Activated effector memory CD4-positive, alpha-beta T cell treated with Interleukin-2 at 50 U/mL for 16 hours (primary cell): ENCODE measurements at regions not wholly inside any gene's neighbourhood (a gene's known extent, or its start where the extent isn't known, plus 50 kb on each side); places are given as distances from the start of the nearest gene placed in this dataset.
"Not testable (repeated sequence)": the region's sequence is repeated elsewhere in the genome, so short reads cannot be mapped to it uniquely, and the experiment has no call there.

Experiments
- DNase-seq: peaks from one replicate; pipeline ENCODE4 v3.0.0-alpha.2; 2020

DNA sequence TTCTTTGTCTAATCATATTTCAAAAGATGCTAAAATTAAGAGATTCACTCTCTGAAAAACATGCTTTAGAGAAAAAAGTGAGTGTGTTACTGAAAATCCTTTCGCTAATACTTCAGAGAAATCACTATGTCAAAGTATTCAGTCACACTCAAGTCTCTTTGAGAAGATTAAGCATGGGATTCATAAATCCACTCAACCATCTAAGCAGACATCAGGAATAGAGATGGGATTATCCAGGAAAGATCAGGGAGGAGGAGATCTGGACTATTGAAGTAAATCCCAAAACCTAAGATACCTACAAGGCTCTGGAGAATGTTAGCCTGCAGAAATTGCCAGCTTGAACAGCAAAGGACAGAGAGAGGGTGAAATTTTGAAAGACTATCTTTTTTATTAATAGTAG is 317.2 kb upstream of the ACO1 start:
- no peak for DNase-seq

DNA sequence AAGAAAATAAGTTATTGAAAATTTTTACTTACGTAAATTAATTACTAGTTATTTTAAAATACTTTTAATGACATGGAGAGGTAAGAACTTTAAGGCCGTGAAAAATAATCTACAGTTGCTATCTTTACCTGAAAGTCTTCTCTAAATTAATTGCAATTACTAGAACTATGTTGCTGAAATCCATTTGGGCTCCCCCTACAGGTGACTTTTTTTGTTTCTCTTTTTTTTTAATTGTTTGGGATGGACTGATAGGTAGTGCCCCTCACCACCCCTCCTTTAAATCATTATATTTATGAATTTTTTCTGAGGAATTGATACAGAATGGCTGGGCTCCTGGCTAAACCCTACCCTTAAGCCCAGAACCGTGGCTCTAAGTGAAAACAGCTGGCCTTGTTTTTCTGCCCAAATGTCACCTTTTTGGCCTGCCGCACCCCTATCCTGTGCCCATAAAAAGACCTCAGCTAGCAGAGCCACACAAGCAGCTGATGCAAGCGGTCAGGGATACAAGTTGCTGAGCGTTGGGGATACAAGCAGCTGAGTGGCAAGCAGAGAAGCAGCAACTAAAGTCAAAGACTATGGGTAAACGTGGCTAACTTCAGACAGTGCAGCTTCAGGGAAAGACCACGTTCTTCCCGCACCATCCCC is 315.2 kb upstream of the ACO1 start:
- no peak for DNase-seq

DNA sequence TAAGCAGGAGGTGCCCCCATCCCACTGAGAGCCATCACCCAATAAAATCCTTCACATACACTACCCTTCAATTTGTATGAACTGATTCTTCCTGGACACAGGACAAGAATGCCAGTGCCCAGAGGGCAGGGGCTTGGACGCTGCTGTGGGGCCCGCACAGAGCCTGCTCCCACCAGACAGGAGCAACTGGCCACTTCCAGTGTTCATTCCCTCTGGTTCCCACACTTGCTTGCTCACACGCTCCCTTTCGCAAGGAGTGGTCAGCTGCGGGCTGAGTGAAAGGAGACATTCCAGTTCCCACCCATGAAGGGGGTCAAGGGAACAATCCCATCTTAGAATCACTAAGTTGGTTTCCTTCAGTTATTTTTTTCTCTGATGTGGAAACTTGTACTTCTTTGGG is 314.5 kb upstream of the ACO1 start:
- DNase-seq, result no peak

DNA sequence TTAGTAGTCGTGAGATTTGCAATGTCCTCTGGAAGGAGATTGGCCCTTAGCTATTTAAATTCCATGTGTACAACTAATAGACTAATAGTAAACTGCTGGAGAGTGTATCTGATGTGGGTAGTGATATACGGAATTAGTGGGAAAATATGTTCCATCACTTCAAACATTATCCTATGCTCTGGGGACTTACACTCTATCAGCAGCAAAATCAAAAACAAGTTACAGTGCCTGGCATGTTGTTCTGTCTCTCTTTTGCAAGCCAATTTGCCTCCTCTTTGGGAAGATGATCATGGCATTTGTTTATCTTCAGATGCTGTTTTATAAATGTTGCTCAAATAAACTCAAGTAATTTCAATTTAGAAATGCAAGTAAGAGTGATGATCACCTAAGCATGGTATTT is 311.9 kb upstream of the ACO1 start:
- DNase-seq, result no peak

DNA sequence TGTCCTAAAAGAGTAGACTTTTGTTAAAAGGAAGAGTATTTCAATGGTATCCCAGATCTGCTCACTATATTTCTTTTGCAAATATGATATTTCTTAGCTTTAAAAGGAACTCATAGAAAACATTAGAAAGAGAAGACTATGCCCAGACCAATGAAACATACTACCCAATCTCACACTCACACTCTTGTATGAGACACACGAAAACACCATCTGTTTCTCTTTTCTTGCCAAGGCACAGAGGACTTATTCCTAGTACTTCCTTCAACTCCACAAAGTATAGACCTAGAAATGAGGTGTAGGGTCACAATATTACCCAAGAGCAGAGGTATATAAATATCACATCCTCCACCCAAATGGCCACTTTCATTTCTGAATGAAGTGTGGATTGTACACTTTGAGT is 292.4 kb upstream of the ACO1 start:
- no peak for DNase-seq

DNA sequence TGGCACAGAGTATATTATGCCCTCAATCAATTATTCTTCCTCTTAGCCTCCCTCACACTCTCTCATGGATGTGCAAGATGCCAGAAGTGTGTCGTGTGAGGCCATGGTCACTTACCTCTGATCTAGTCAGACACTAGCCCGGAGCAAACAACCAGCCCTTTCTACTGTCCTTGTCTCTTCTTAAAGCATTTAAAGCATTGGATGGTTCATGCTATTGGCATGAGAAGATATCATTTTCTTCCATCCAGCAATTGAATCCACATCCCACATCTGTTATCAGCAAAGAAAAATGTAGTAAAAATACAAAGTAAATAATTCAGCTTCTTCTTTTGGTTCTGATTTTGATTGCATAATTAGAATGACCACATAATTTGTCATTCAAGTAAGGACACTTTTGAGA is 267.2 kb upstream of the ACO1 start:
- DNase-seq, result no peak

DNA sequence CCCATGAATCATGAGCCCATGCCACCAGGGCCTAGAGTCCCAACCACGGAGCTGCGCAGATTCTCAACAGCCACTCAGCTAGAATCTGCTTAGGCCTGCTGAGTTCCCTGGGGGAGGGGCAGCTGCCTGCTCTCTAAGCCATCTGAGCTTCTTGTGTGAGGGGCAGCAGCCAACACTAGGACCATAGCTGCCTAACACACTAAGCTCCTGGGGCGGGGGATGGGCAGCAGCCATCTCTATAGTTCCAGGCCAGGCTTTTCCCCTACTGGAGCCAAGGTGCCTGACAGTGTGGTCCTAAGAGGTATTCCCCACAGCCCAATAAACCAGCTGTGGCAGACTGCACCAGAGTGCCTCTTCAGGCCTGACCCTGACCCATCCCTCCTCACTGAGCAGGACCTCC is 255.9 kb upstream of the ACO1 start:
- no peak for DNase-seq

DNA sequence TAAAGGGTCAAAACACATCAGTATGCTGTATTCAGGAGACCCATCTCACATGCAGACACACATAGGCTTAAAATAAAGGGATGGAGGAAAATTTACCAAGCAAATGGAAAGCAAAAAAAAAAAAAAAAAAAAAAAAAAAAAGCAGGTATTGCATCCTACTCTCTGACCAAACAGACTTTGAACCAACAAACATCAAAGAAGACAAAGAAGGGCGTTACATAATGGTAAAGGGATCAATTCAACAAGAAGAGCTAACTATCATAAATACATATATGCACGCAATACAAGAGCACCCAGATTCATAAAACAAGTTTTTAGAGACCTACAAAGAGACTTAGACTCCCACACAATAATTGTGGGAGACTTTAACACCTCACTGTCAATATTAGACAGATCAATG is 253.7 kb upstream of the ACO1 start:
- not testable (repeated sequence) for DNase-seq

DNA sequence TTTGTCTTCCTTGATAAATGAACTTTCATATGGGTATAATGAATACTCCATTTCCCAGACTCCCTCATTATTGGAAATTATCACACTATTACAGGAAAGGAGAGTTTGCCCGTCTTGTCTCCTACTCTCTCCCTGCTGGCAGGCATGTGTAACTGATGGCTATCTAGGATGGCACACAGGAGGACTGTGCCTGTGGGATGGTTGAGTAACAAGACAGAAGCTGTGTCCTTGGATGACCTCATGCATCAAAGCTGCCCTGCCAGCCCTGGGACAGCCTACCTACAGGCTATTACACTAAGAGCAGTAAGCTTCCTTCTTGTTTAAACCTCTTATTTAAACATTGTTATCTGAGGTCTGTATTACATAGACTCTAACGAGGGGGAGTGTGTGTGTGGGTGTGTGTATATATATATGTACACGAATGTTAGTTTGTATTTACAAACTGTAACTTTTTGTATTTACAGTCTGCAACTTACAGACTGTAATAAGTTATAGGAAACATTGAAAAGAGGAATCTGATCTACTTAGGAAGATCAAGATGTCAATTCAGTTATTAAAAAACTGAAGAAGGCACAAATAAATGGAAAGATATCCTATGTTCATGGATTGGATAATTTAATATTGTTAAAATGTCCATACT is 247.6 kb upstream of the ACO1 start:
- DNase-seq, result no peak

DNA sequence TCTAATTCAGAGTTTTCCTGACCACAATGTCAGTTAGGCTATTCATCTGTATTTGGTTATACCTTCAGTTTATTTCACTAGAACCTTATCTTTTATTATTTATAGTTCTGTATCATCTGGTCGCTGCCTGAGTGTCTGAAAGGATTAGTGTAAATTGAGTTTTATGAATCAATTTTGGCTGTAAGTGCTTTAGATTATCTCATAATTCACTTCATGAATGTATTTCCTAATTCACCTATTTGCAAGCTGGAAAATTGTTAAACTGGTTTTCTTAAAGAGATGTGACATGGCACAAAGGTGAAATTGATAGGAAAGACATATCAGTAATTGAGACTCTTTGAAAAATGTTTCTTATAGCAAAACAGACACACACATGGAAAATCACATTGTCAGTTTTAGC is 242.4 kb upstream of the ACO1 start:
- no peak for DNase-seq

DNA sequence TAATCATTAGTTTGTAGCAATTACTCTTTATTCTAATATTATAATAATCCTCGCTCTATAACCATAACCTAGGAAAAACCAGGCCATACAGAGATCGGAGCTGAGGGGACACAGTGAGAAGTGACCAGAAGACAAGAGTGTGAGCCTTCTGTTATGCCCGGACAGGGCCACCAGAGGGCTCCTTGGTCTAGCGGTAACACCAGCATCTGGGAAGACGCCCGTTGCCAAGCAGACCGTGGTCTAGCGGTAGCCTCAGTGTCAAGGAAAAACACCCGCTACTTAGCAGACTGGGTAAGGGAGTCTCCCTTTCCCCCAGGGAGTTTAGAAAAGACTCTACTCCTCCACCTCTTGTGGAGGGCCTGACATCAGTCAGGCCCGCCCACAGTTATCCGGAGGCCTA is 235.9 kb upstream of the ACO1 start:
- not testable (repeated sequence) for DNase-seq

DNA sequence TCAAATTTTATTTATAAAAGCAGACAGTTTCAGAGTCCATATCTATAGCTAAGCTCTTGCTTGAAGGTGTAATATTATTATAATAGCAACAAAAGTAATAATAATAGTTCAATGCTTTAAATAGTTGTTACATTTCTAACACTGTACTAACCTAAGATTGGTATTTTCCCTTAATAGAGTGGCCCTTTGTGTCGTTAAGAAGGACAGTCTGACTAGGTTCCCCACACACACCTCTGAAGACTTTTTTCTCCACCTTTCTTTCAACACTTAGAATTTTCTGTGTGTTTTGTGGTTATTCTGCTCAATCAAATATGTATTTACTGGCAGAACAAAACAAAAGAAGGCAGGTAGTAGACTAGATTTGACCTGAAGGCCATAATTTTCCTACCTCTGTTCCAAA is 223.2 kb upstream of the ACO1 start:
- DNase-seq, result no peak

DNA sequence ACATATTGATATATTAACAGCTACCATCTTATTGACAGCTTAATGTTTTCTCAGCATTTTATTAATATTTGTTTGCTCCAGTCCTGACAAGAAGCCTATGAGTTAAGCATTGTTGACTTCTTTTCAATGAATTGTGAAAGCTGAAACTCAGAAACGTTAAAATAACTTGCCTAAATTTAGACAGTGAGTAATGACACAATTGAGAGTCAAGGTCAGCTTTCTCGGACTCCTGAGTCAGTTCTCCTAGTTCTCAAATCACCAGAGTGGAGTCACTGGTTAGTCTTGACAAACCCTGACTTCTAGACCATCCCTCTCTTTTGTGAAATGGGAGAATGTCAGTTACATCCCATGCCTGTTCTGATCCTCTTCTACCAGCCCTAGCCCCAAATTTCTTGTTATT is 222.7 kb upstream of the ACO1 start:
- no peak for DNase-seq

DNA sequence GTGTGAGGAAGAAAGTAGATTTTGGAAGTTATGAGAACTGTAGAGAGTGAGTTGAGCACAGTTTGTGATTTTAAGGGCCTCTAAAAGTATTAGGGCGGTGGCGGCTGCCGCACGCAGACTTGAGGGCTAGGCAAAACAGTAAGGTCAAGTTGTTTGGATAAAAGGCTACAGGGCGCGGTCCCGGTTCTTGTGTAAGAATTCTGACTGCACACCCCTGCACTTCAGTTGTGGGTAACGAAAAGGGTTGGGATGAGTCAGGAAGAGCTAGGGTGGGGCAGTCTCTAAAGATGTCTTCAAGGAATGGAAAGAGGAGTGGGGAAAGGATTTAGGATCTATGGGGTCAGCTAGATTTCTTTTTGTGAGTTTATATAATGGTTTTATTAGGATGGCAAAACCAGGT is 218.1 kb upstream of the ACO1 start:
- DNase-seq, result not testable (repeated sequence)

DNA sequence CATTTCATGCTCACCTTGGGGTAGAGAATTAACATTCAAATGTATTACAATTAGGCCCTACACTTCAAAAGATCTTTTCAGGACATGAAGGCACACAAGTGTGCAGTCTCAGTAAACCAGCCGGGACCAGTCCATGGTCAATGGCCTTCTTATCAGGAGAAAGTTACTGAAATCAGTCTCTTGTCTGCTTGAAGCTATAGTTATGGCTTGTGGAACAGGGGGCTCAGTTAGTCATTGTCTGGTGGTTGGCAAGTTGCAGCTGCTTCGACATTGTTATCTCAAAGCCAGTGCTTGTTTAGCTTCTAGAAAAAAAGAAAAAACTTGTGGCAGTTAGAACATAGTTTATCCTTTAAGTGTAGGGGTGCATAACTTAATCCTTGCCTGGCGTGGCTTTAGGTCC is 213.1 kb upstream of the ACO1 start:
- no peak for DNase-seq

DNA sequence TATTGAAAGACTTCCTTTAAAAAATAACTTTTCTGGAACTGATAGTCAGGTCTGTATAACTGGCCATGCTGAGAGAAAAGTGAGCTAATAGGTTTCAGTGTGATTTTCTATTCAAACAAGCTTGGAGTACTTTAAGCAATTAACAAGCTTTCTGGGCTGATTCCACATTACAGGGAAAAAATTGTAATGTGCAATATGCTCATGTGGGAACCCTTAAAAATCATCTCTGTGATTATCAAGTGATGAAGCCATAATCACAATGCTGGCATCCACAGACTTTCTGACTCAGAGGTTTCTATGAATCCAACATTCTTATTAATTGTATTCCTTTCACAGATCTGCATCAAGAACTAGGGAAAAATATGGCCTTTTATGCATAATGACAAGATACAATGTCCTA is 212.2 kb upstream of the ACO1 start:
- DNase-seq, result no peak

DNA sequence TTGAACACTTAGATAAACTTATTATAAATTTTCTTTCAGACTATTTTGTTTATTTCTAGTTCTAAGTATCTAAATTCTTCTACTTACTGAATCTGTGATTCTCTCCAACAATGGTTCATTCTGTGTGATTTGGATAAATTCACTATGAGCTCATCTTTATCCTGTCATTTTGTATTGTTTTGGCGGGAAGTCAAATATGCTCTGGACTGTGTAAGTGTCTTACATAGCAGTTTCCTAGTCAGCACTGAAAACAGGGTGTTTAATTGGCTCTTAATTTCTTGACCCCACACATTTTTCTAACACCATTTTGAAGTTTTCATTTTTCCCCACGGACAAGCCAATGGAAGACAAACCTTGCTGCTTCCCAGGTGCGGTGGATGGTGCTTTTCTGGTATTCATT is 207.0 kb upstream of the ACO1 start:
- DNase-seq, result no peak

DNA sequence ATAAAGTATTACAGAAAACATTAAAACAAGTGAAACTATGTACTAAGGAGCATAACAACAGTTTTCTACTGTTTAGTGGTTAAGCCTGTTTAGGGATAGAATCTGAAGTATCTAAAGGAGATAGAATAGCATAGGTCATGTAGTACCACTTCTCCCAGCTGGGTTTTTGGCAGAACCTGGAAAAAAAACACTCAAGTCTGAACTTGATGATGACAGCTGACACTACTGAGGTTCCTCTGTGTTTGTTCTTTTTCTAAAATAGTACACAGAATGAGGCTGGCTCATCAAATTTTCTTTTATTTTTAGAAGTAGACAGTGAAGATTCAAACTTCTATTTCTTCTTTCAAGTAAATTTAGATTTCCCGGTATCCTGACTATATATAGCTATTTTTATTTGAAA is 203.8 kb upstream of the ACO1 start:
- DNase-seq, result no peak

DNA sequence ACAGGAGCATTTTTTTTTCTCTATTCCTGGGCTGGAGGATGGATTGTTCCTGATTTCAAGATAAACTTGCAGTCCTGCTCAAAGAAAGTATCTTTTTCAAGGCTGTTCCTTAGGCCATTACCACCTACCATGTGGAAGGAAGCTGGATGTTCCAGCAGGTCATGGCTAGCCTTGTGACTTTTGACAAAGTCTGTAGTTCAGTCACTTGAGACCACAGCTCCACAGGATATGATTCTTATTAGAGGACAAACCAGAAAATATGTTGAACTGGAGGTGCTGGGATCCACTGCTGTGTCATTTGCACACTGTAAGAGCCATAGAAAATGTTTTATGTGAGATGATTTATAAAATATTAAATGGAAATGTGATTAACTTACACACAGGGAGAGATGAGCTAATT is 184.2 kb upstream of the ACO1 start:
- no peak for DNase-seq

DNA sequence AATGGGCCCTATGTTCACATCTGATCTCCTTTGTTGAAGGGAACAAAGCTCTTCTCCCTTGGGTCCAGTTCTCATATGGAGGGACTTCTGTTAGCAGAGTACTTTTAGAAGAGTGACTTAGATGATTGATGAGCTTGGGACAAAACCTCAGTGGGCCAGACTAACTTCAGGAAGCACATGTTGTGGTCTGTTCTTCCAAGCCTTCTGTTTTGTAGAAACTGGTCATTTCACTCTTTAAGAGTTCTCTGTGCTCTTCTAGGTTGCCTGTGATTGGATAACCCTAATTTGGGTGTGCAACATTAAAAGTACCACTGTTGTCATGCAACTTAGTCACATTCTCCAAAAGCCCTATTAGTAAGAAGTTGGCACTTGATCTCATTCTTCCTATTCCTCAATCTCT is 183.5 kb upstream of the ACO1 start:
- DNase-seq, result no peak

DNA sequence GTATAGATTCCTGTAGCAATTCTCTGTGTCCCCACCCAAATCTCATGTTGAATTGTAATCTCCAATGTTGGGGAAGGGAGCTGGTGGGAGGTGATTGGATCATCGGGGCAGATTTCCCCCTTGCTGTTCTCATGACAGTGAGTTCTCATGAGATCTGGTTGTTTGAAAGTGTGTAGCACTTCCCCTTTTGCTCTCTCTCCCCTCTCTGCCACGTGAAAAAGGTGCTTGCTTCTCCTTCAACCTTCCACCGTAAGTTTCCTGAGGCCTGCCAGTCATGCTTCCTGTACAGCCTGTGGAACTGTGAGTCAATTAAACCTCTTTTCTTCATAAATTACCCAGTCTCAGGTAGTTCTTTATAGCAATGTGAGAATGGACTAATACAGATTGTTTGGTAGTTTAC is 175.3 kb upstream of the ACO1 start:
- DNase-seq, result not testable (repeated sequence)

DNA sequence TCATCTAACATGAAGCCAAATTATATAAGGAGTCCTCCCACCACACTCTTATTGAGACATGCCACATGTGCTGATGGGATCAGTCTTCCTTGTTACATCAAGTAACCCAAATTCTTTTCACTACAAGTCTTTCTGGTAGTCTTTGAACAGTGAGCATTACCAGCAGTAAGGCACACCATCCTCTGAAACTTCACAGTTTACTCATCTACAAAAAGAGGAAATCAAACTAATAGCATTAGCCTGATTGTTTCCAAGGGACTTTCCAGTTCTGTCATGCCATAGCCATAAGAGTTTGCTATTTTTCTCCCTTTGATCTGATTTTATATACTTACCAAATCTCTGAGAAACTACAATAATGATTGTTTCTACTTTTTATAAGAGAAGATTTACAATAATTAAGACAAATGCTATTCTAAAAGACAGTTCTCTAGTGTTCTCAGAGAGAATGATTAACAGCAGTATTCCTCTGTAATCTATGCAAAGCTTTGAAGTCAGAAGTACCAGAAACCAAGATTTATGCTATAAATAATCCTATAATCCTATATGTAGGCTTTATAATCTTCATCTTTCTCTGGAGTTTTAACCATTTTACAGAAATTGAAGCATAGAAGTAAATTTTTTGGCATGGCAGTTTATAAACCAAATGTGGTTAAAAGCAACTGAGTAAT is 166.2 kb upstream of the ACO1 start:
- no peak for DNase-seq

DNA sequence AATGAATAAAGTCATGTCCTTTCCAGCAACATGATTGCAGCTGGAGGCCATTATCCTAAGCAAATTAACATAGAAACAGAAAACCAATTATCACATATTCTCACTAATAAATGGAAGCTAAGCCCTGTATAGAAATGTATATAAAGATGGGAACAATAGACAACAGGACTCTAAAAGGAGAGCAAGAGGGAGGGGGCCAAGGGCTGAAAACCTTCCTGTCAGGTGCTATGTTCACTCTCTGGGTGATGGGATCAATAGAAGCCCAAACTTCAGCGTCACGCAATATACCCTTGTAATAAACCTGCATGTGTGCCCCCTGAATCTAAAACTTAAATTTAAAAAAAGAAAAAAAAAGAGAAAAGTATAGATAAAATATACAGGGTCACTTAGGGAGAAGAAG is 163.7 kb upstream of the ACO1 start:
- DNase-seq, result no peak

DNA sequence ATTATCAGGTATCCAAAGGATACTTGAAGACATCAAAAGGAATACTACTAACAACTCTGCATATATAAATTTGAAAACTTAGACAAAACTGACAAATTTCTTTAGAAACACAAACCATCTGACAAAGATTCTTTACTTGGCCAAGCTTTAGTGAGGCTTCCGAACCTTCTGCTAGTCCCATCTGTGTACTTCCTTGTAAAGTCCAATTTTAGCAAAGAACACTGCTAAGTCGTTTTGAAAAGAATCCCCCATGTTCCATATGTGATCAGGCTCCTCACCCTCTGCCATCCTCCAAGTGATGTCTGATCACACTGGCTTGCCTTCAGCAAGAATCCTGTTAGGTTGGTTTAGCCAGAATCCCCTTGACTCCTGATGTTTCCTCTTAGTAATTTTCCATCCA is 150.0 kb upstream of the ACO1 start:
- no peak for DNase-seq

DNA sequence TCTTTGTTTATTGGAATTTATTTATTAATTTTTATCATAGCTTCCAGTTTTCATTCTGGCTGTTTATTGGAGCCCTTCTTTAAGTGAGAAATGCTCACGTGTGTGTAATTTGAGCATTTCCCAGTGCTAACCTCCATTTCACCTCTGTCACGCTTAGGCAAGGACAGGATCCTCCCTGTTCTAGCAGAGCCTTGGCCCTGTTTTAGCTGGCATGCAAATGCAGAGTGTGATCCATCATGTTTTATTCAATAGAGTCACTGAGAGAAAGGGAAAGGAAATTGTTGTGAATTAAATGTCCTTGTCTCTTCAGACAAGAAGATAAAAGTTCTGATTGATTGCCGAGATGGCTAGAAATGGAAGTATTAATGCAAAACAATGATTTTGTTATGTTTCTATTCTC is 137.3 kb upstream of the ACO1 start:
- DNase-seq, result no peak
